A673 (cell line): ENCODE measurements at regions not wholly inside any gene's neighbourhood (a gene's known extent, or its start where the extent isn't known, plus 50 kb on each side); places are given as distances from the start of the nearest gene placed in this dataset.

ENCODE experiments used
- EZH2 ChIP-seq: fragments of 200-600 bp; sonication (generic); IDR thresholded peaks from 2 replicates; pipeline ENCODE4 v1.6.1; 2017; ENCODE audit warnings: borderline replicate concordance, low read depth, mild to moderate bottlenecking, mixed read lengths, antibody characterized with exemption, low read length; ENCODE audit not compliant: poor library complexity, severe bottlenecking
- TF ChIP-seq, protein P1 (sequence below): fragments of 300-800, 200-600 bp; sonication (generic); conservative IDR thresholded peaks from 2 replicates; pipeline ENCODE4 v1.5.1; 2017; ENCODE audit warnings: low read depth, mild to moderate bottlenecking, antibody characterized with exemption, low read length, moderate library complexity, mixed read lengths

DNA sequence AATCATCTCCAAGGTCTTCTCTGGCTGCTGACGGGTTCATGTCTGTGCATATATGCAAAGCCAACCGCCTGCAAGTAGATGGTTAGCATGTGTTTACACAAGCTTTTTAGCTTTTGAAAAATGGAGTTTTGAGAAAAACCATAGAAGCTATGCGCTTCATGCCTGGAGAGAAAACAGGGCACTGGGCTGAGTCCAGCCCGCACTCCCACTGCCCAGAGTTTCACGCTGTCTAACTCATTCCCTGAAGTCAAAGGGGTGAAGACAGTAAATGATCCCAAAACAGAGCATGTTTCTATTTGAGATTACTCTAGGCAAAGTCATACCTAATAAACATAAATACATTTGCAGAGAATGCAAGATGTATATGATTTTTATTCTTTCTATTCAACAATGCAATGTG lies 278.8 kb downstream of the IRX2 start:
- TF ChIP-seq, protein P1, sequence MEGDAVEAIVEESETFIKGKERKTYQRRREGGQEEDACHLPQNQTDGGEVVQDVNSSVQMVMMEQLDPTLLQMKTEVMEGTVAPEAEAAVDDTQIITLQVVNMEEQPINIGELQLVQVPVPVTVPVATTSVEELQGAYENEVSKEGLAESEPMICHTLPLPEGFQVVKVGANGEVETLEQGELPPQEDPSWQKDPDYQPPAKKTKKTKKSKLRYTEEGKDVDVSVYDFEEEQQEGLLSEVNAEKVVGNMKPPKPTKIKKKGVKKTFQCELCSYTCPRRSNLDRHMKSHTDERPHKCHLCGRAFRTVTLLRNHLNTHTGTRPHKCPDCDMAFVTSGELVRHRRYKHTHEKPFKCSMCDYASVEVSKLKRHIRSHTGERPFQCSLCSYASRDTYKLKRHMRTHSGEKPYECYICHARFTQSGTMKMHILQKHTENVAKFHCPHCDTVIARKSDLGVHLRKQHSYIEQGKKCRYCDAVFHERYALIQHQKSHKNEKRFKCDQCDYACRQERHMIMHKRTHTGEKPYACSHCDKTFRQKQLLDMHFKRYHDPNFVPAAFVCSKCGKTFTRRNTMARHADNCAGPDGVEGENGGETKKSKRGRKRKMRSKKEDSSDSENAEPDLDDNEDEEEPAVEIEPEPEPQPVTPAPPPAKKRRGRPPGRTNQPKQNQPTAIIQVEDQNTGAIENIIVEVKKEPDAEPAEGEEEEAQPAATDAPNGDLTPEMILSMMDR = no peak
- no peak for TF ChIP-seq EZH2
